H9 (cell line): ENCODE measurements at regions not wholly inside any gene's neighbourhood (a gene's known extent, or its start where the extent isn't known, plus 50 kb on each side); places are given as distances from the start of the nearest gene placed in this dataset.

ENCODE experiments used
- DNase-seq: peaks from one replicate; pipeline ENCODE4 v3.0.0-alpha.2; 2017
- H2AFZ ChIP-seq: one replicate; pipeline ENCODE4 v1.6.1; 2013; ENCODE audit warnings: mild to moderate bottlenecking, low read length, control low read depth, moderate library complexity
- H2AK5ac ChIP-seq: 2 replicates; pipeline ENCODE4 v1.6.1; 2013; ENCODE audit warnings: low read length, control low read depth, mixed read lengths; ENCODE audit not compliant: insufficient read length
- H2BK120ac ChIP-seq: one replicate; pipeline ENCODE4 v1.6.1; 2013; ENCODE audit warnings: low read depth, mild to moderate bottlenecking, low read length, control low read depth, inconsistent platforms; ENCODE audit not compliant: poor library complexity, severe bottlenecking
- H2BK12ac ChIP-seq: 2 replicates; pipeline ENCODE4 v1.6.1; 2013; ENCODE audit warnings: low read length, control low read depth, mixed read lengths, low read depth; ENCODE audit not compliant: insufficient read length
- H2BK15ac ChIP-seq: 2 replicates; pipeline ENCODE4 v1.6.1; 2013; ENCODE audit warnings: low read depth, low read length, control low read depth
- H2BK20ac ChIP-seq: one replicate; pipeline ENCODE4 v1.6.1; 2013; ENCODE audit warnings: low read depth, mild to moderate bottlenecking, low read length, control low read depth, inconsistent platforms; ENCODE audit not compliant: poor library complexity, severe bottlenecking
- H2BK5ac ChIP-seq: 2 replicates; pipeline ENCODE4 v1.6.1; 2013; ENCODE audit warnings: low read length, control low read depth, mixed read lengths; ENCODE audit not compliant: insufficient read length
- H3K14ac ChIP-seq: 2 replicates; pipeline ENCODE4 v1.6.1; 2013; ENCODE audit warnings: low read length, control low read depth; ENCODE audit not compliant: insufficient read depth
- H3K18ac ChIP-seq: 2 replicates; pipeline ENCODE4 v1.6.1; 2013; ENCODE audit warnings: low read depth, mild to moderate bottlenecking, mixed read lengths, low read length, control low read depth; ENCODE audit not compliant: insufficient read length
- H3K23ac ChIP-seq: 2 replicates; pipeline ENCODE4 v1.6.1; 2013; ENCODE audit warnings: low read length, control low read depth, mixed read lengths, low read depth; ENCODE audit not compliant: insufficient read length
- H3K23me2 ChIP-seq: 2 replicates; pipeline ENCODE4 v1.6.1; 2013; ENCODE audit warnings: low read depth, mild to moderate bottlenecking, mixed read lengths, low read length, control low read depth; ENCODE audit not compliant: insufficient read length, poor library complexity, severe bottlenecking
- H3K27ac ChIP-seq: 2 replicates; pipeline ENCODE4 v1.5.1; 2013; ENCODE audit warnings: low read length, control low read depth, mixed read lengths, low read depth; ENCODE audit not compliant: insufficient read length
- H3K27me3 ChIP-seq: 2 replicates; pipeline ENCODE4 v1.6.1; 2013; ENCODE audit warnings: low read length, control low read depth, inconsistent platforms; ENCODE audit not compliant: insufficient read depth
- H3K4ac ChIP-seq: 2 replicates; pipeline ENCODE4 v1.6.1; 2013; ENCODE audit warnings: low read depth, mild to moderate bottlenecking, control low read depth, inconsistent platforms, low read length, moderate library complexity
- H3K4me1 ChIP-seq: 2 replicates; pipeline ENCODE4 v1.6.1; 2013; ENCODE audit warnings: low read length, control low read depth, inconsistent platforms; ENCODE audit not compliant: insufficient read depth
- H3K4me2 ChIP-seq: 2 replicates; pipeline ENCODE4 v1.6.1; 2013; ENCODE audit warnings: low read length, control low read depth, mixed read lengths; ENCODE audit not compliant: insufficient read length, insufficient read depth
- H3K56ac ChIP-seq: 2 replicates; pipeline ENCODE4 v1.6.1; 2013; ENCODE audit warnings: low read depth, mild to moderate bottlenecking, mixed read lengths, low read length, control low read depth; ENCODE audit not compliant: insufficient read length
- H3K79me1 ChIP-seq: 2 replicates; pipeline ENCODE4 v1.6.1; 2013; ENCODE audit warnings: low read depth, mild to moderate bottlenecking, moderate library complexity, low read length, control low read depth, inconsistent platforms; ENCODE audit not compliant: insufficient read depth, poor library complexity, severe bottlenecking
- H3K79me2 ChIP-seq: 2 replicates; pipeline ENCODE4 v1.6.1; 2013; ENCODE audit warnings: low read length, control low read depth, inconsistent platforms; ENCODE audit not compliant: insufficient read depth
- H3K9ac ChIP-seq: 2 replicates; pipeline ENCODE4 v1.6.1; 2013; ENCODE audit warnings: low read length, control low read depth, mixed read lengths; ENCODE audit not compliant: insufficient read length; ENCODE audit errors: extremely low read depth
- H3K9me3 ChIP-seq: one replicate; pipeline ENCODE4 v1.6.1; 2013; ENCODE audit warnings: low read depth, low read length, inconsistent platforms; ENCODE audit not compliant: control insufficient read depth
- H3T11ph ChIP-seq: one replicate; pipeline ENCODE4 v1.6.1; 2013; ENCODE audit warnings: mild to moderate bottlenecking, low read length, control low read depth, inconsistent platforms
- H4K20me1 ChIP-seq: one replicate; pipeline ENCODE4 v1.6.1; 2013; ENCODE audit not compliant: control insufficient read depth, insufficient read length, insufficient read depth
- H4K5ac ChIP-seq: 2 replicates; pipeline ENCODE4 v1.6.1; 2013; ENCODE audit warnings: low read depth, mild to moderate bottlenecking, mixed read lengths, low read length, control low read depth; ENCODE audit not compliant: insufficient read length
- H4K8ac ChIP-seq: replicated peaks from 2 replicates; pipeline ENCODE4 v1.6.1; 2013; ENCODE audit warnings: low read length, control low read depth, mixed read lengths, low read depth; ENCODE audit not compliant: insufficient read length
- H4K91ac ChIP-seq: 2 replicates; pipeline ENCODE4 v1.6.1; 2013; ENCODE audit warnings: low read depth, mild to moderate bottlenecking, moderate library complexity, mixed read lengths, low read length, control low read depth; ENCODE audit not compliant: insufficient read length
- H3K27ac Mint-ChIP-seq, 3 experiments: 2 replicates in 2 of 3; 3 replicates in 1 of 3; pipeline ENCODE4 v1.8.0; 2020 to 2021; ENCODE audit warnings: mixed read lengths in 3 of 3, mild to moderate bottlenecking in 1 of 3, moderate library complexity in 1 of 3
- H3K27me3 Mint-ChIP-seq: 2 replicates; pipeline ENCODE4 v1.8.0; 2021; ENCODE audit warnings: low read depth, mild to moderate bottlenecking, moderate library complexity, mixed read lengths
- H3K36me3 Mint-ChIP-seq, 3 experiments: 2 replicates in 2 of 3; 3 replicates in 1 of 3; pipeline ENCODE4 v1.8.0; 2020 to 2021; ENCODE audit warnings: low read depth in 3 of 3, mixed read lengths in 3 of 3; ENCODE audit not compliant: insufficient read depth in 1 of 3
- H3K4me1 Mint-ChIP-seq, 2 experiments: 2 replicates each; pipeline ENCODE4 v1.8.0; 2020; ENCODE audit warnings: mixed read lengths in 2 of 2
- H3K4me3 Mint-ChIP-seq, 2 experiments: 2 replicates in 1 of 2; 3 replicates in 1 of 2; pipeline ENCODE4 v1.8.0; 2020 to 2021; ENCODE audit warnings: mild to moderate bottlenecking in 2 of 2, mixed read lengths in 2 of 2, moderate library complexity in 1 of 2
- H3K9me3 Mint-ChIP-seq, 2 experiments: 2 replicates in 1 of 2; 3 replicates in 1 of 2; pipeline ENCODE4 v1.8.0; 2020; ENCODE audit warnings: mild to moderate bottlenecking in 2 of 2, mixed read lengths in 2 of 2, moderate library complexity in 1 of 2
- CTCF ChIP-seq: fragments of 200-600 bp; sonication (generic); conservative IDR thresholded peaks from 3 replicates; pipeline ENCODE4 v1.8.0; 2021; ENCODE audit warnings: antibody characterized with exemption, mild to moderate bottlenecking
- WGBS: extraction: QIAGEN DNeasy Blood & Tissue Kit; methylation state at CpG from one replicate; pipeline ENCODE4 v1.1.7; 2013; ENCODE audit warnings: missing lambda C conversion rate, low lambda C conversion rate, mixed read lengths; ENCODE audit not compliant: insufficient read length; ENCODE audit errors: extremely low coverage; 5-methylcytosine and 5-hydroxymethylcytosine counted together

GRCh38 chrX:4935401-4935800, 1222.0 kb upstream of the PRKX start:
- Histone ChIP-seq H2BK120ac (no peak overlapping the region), H4K20me1 (no peaks in the 10 kb centered on the region), H3K9ac (no peak overlapping the region), H2BK20ac (no peak overlapping the region), H3K4me1 (no peaks in the 10 kb centered on the region), H2BK12ac (no peak overlapping the region), H4K8ac (no peak overlapping the region), H3K9me3 (no peaks in the 10 kb centered on the region), H4K5ac (no peak overlapping the region), H4K91ac (no peak overlapping the region), H3K18ac (no peak overlapping the region), H3K56ac (no peak overlapping the region), H3K14ac (no peak overlapping the region), H3K79me2 (no peaks in the 10 kb centered on the region), H3K23me2 (no peaks in the 10 kb centered on the region), H2BK5ac (no peak overlapping the region), H3K79me1 (no peaks in the 10 kb centered on the region), H3K4ac (no peak overlapping the region), H3T11ph (no peak overlapping the region), H3K23ac (no peak overlapping the region), H3K4me2 (no peak overlapping the region), H2BK15ac (no peak overlapping the region), H3K27me3 (no peaks in the 10 kb centered on the region), H3K27ac (no peak overlapping the region), H2AK5ac (no peak overlapping the region), H2AFZ (no peak overlapping the region)
- H3K4me1 Mint-ChIP-seq = peaks cover 0 to 6% of the 10 kb centered on the region in 2 experiments; a peak in 1 of 4 replicates
- no CpG with 5 or more reads among the region's 2 CpGs for WGBS
- no peaks in the 10 kb centered on the region for H3K27me3 Mint-ChIP-seq
- no peak for DNase-seq
- no peak overlapping the region for H3K4me3 Mint-ChIP-seq
- TF ChIP-seq CTCF = no peak
- no peaks in the 10 kb centered on the region for H3K36me3 Mint-ChIP-seq
- no peak overlapping the region for H3K27ac Mint-ChIP-seq
- H3K9me3 Mint-ChIP-seq = peaks cover 0 to under 1% of the 10 kb centered on the region in 2 experiments; a peak in 1 of 5 replicates
